ENCODE measurements at regions not wholly inside any gene's neighbourhood (a gene's known extent, or its start where the extent isn't known, plus 50 kb on each side); places are given as distances from the start of the nearest gene placed in this dataset.

DNA sequence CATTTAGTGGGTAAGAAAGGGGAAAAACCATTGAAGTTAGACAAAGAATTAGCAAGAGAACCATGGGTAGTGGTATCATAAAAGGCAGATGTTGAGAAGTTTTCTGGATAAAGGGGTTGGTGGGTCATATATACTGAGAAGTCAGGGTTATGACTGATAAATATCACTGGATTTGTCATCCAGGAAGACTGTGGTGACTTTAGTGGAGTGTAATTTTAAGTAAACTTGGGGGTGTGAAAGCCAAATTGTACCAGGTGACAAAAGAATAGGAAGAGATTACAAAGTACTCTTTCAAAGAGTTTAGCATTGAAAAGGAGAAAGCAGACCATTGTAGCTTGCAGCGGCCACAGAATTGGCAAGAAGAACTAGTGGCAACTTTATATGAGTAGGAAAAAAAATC is 315.2 kb upstream of the DMAC1 start:
- in situ Hi-C loops (cut with HindIII; ENCODE audit: low sequenced_read_pairs): no loop called here
- DNase-seq (ENCODE audit: low spot score): no peak

DNA sequence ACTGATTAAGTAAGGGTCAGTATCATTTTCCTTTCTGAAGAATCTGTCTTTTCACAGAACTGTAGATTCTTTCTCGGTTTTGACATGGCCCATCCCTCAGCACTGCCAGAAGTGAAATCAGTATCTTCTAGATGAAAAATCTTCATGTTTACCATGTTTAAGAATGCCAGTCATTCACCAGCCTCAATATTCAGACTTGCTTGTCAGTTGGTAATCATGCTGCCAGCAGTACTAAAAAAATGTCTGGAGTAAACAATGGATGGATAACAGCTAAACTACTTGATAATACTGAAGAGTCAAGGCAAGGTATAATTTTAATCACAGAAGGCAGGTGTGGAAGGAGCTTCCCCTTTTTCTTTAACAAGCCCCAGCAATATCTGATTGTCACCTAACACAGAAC is 306.8 kb upstream of the DMAC1 start:
- in situ Hi-C loops (cut with HindIII; ENCODE audit: low sequenced_read_pairs): no loop called here
- no peak for DNase-seq (ENCODE audit: low spot score)

DNA sequence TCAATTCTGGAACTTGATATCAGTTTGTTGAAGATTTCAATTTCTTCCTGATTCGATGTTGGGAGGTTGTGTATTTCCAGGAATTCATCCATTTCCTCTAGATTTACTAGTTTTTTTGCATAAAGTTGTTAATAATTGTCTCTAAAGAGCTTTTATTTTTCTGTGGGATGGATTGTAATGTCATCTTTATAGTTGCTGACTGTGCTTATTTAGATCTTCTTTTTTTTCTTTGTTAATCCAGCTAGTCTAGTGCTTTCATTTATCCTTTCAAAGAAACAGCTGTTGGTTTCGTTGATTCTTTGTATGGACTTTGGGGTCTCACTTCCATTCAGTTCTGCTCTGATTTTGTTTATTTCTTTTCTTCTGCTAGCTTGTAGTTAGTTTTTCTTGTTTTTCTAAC is 302.0 kb upstream of the DMAC1 start:
- DNase-seq (ENCODE audit: low spot score): no peak
- in situ Hi-C loops (cut with HindIII; ENCODE audit: low sequenced_read_pairs): no loop called here

- in situ Hi-C loops (cut with HindIII; ENCODE audit: low sequenced_read_pairs): no loop called here
- no peak for DNase-seq (ENCODE audit: low spot score)
Measured at GRCh38 chr9:8096091-8096490, 296.5 kb upstream of the DMAC1 start.

GRCh38 chr9:8095672-8096086 is 296.1 kb upstream of the DMAC1 start:
- in situ Hi-C loops (cut with HindIII; ENCODE audit: low sequenced_read_pairs): no loop called here
- DNase-seq (ENCODE audit: low spot score): no peak

DNA sequence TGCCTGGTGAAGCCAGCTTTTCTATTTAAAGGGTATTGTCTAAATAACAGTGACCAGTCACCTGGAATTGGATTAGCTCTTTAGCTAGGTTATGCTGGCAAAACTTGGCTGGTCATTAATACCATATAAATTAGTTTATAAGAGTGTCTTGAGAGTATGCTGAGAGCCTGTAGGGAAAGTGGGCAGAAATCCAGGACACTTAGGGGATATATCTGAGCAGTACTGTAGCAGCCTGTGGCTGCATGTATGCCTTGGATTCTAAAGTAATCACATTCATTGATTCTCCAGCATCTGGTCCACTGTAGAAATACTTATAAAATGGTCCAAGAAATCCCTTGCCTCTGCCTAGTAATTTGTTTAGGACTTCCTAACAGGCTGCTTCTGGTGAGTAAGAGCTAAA is 288.9 kb upstream of the DMAC1 start:
- DNase-seq (ENCODE audit: low spot score): no peak
- in situ Hi-C loops (cut with HindIII; ENCODE audit: low sequenced_read_pairs): no loop called here

DNA sequence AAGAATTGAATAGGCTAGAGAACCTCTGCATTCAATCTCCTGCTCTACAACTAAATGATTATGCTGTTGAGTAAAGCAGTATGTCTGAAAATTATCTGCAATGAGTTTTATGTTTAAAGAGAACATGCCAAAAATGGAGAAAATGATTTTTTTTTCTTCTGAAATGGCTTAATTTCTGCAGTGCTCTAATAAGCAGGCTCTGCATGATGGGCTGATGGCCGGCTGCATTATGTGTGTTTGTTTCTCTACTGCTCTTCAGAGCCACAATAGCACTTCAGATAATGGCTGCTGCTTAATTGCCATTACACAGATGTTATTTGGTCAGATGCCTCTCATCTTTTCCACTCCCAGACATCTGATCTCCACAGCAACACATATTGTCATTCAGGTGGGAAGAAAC is 286.4 kb upstream of the DMAC1 start:
- no peak for DNase-seq (ENCODE audit: low spot score)
- in situ Hi-C loops (cut with HindIII; ENCODE audit: low sequenced_read_pairs): no loop called here

DNA sequence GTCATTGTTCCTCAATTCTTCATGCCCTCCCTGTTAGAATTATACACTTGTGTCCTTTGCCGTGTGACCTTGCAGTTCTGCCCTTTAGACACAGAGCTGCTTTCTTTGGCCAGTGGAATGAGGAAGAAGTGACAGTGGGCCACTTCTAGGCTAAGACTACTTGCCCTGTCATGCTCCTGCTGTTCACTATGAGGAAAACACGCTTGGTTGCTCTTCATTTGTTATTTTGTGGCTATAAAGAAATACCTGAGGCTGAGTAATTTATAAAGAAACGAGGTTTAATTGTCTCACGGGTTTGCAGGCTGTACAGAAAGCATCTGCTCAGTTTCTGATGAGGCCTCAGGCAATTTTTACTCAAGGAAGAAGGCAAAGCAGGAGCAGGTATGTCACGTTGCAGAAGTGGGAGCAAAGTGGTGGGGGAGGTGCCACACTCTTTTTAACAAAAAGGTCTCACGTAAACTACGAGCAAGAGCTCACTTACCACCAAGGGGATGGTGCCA is 279.1 kb upstream of the DMAC1 start:
- no peak for DNase-seq (ENCODE audit: low spot score)
- in situ Hi-C loops (cut with HindIII; ENCODE audit: low sequenced_read_pairs): no loop called here

DNA sequence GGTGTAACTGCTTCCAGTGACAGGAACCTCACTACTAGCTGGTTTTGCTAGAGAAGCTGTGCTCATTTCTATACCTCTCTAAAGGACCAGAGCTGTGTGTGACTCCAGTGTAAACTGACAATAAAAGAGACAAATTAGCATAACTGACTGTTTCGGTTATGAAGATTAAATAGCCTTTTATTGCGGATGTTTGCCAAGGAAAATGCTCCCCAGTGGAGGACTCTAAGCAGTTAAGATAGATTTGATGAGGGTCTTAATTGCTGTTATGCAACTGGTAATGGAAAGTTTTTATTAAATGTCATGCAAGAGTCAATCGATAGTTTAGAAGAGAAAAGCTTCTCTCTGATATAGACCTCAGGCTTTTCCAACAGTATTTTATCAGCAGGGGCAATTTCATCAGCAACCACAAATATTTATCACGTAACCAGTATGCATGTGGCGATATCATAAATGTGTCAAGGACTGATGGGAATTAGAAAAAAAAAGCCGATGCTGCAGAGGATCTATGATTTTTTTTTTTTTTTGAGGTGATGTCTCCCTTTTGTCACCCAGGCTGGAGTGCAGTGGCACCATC is 275.2 kb upstream of the DMAC1 start:
- DNase-seq (ENCODE audit: low spot score): no peak
- in situ Hi-C loops (cut with HindIII; ENCODE audit: low sequenced_read_pairs): no loop called here

GRCh38 chr9:8071445-8071798 is 271.8 kb upstream of the DMAC1 start:
- DNase-seq (ENCODE audit: low spot score): no peak
- in situ Hi-C loops (cut with HindIII; ENCODE audit: low sequenced_read_pairs): no loop called here

DNA sequence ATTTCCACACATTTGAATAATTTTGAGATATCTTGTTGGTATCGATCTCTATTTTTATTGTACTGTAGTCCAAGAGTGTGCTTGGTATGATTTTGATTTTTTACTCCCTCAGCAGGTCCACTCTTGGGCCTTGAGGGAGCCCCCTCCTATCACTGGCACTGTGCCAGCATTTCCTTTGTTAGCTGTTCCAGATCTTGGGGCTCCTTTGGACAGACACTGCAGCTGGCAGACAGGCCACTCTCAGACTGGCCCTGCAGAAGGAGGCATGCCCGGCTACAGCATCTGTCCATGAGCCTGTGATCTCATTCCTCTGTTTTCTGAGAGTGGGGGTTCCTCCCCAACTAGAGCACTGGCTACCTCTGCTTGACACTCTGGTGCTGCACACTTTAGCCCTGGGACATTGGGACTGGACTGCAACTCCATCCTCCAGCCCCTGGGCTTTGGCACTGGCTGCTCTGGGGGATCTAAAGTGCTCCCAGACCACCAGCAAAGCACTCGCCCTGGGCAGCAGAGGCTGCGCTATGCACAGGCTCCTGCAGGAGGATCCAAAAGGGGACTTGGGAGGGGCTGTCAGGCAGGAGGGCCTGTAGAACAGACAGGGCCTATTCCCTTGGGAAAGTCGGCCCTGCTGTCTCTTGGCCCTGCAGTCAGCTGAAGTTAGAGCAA is 271.3 kb upstream of the DMAC1 start:
- in situ Hi-C loops (cut with HindIII; ENCODE audit: low sequenced_read_pairs): no loop called here
- no peak for DNase-seq (ENCODE audit: low spot score)

DNA sequence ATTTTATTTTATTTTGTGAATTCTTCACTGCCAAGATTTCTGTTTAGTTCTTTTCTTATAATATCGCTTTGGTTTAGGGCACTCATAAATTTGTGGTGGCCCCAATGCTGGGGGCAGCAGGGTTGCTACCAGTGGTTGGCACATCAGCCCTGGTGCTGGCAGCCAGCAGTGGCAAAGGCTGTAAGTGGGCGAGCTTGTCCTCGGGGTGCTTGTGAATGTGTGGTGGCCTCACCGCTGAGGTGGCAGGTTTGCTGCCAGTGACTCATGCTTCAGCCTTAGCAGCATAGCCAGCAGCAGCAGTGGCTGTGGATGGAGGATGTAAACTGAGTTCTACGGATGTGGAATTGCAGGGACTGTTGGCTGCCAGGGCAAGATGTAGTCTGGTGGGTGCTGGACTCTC is 262.9 kb upstream of the DMAC1 start:
- in situ Hi-C loops (cut with HindIII; ENCODE audit: low sequenced_read_pairs): no loop called here
- no peak for DNase-seq (ENCODE audit: low spot score)

GRCh38 chr9:8053501-8053900 is 253.9 kb upstream of the DMAC1 start:
- in situ Hi-C loops (cut with HindIII; ENCODE audit: low sequenced_read_pairs): no loop called here
- DNase-seq (ENCODE audit: low spot score): no peak

DNA sequence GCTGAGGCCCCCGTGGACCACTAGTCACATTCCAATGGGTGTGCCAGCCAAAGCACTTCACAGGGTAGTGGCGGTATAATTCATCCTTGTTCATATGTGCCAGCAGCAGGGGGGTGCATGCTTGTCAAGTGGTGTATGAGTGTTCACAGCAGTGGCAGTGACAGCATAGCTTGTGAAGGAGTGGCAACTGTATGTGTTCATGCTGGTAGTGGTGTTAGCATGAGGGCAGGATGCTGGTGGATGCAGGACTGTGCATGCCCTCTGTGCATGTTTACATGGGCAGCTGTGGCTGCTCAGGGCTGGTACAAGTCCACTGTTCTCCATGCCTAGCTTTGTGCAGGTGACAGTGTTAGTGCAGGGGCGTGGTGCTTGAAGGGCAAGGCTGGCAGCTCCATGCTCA is 253.4 kb upstream of the DMAC1 start:
- DNase-seq (ENCODE audit: low spot score): no peak
- in situ Hi-C loops (cut with HindIII; ENCODE audit: low sequenced_read_pairs): no loop called here

- in situ Hi-C loops (cut with HindIII; ENCODE audit: low sequenced_read_pairs): no loop called here
- no peak for DNase-seq (ENCODE audit: low spot score)
Measured at GRCh38 chr9:8037745-8038144, 238.2 kb upstream of the DMAC1 start.

DNA sequence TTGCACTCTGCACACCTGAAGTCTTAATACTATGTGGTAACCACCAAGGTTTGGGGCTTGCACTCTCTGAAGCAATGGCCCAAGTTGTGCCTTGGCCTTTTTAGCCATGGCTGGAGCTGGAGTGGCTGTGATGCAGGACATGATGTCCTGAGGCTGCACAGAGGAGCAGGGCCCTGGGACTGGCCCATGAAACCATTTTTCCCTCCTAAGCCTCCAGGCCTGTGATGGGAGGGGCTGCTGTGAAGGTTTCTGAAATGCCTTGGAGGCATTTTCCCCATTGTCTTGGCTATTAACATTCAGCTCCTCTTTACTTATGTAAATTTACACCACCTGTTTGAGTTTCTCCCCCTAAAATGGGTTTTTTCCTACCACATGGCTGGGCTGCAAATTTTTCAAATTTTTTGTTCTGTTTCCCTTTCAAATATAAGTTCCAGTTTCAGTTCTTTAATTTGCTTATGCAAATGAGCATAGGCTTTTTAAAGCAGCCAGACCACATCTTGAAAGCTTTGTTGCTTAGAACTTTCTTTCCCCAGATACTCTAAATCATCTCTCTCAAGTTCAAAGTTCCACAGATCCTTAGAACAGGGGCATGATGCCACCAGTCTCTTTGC is 237.4 kb upstream of the DMAC1 start:
- no peak for DNase-seq (ENCODE audit: low spot score)
- in situ Hi-C loops (cut with HindIII; ENCODE audit: low sequenced_read_pairs): no loop called here

DNA sequence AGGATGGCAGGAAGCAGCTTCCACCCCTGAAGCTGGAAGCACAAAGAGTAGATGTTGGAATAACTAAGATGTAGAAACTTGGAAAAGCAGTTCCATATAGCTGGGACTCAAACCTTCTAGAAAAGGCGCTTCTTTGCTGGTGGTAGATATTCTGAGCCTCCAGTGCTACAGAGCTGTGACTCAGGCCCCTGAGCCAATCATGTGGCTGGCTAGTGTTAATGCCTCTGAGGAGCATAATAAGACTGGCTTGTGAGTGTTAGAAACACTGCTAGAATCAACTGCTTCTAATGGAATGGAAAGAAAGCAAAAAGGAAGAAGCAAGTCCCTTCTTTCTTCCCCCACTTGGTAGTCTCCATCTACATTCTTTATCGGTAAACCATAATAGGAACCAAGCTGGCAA is 234.2 kb upstream of the DMAC1 start:
- no peak for DNase-seq (ENCODE audit: low spot score)
- in situ Hi-C loops (cut with HindIII; ENCODE audit: low sequenced_read_pairs): no loop called here

GRCh38 chr9:8030095-8030494 is 230.5 kb upstream of the DMAC1 start:
- DNase-seq (ENCODE audit: low spot score): no peak
- in situ Hi-C loops (cut with HindIII; ENCODE audit: low sequenced_read_pairs): no loop called here

DNA sequence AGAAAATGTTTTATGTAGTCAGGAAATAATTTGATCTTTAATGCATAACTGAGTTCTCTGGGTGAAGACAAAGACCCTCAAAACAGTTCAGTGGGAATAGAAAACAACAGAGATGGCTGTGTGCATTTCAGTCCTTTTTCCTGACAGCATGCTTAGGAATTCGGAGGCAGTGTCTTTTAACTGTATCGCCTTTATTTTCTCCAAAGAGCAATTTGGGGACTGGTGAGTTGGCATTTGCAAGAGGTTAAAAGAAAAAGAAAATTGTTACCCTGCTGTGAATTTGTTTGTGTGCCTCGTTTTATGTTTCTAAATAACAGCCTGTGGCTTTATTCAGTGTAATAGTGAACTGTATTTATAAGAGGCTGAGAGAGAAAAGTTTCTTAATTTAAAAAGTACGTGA is 227.8 kb upstream of the DMAC1 start:
- in situ Hi-C loops (cut with HindIII; ENCODE audit: low sequenced_read_pairs): no loop called here
- DNase-seq (ENCODE audit: low spot score): no peak

DNA sequence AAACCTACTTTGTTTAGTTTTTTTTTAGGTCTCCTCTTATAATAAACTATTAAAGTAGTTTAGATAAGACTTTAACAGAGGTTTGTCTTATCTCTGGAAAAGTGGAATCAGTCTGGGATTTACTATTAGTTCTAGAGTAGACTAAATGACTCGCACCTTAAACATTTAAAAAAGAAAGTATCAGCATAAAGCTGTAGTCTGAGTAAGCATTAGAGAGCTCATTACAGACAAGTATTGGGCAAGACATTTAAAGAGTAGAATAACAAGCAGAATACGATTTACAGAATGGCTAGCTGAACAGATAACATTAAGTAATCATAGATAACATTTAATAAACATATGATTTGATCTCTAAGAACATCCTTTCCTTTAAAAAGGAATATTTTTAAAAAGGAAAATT is 226.0 kb upstream of the DMAC1 start:
- in situ Hi-C loops (cut with HindIII; ENCODE audit: low sequenced_read_pairs): no loop called here

GRCh38 chr9:8020186-8020585 is 220.6 kb upstream of the DMAC1 start:
- in situ Hi-C loops (cut with HindIII; ENCODE audit: low sequenced_read_pairs): no loop called here

More for the DNA sequence above, 226.0 kb upstream of the DMAC1 start:
- DNase-seq (ENCODE audit: low spot score): no peak

More at GRCh38 chr9:8020186-8020585, 220.6 kb upstream of the DMAC1 start:
- DNase-seq (ENCODE audit: low spot score): peak; percentile 67

Measured in G401 (cell line).